ENCODE measurements at regions not wholly inside any gene's neighbourhood (a gene's known extent, or its start where the extent isn't known, plus 50 kb on each side); places are given as distances from the start of the nearest gene placed in this dataset.

DNA sequence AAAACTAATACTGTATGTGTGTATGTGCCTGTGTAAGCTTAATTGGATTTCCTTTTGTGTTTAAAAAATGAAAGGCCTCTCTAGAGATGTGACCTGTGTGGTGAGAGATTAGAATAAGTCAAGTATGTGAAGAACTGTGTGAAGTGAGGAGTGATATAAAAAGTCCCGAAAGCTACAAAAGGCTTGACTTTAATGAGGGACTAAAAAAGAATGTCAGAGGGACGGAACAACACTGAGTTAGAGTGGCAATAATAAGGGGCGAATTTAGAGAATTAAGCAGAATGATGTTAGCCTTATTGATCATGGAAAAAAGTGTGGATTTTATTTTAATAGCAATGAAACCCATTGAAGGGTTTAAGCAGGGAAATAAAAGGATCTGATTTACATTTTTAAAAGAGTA, 1281.2 kb upstream of the ADGRB3 start (continued):
- TF ChIP-seq, protein P1, sequence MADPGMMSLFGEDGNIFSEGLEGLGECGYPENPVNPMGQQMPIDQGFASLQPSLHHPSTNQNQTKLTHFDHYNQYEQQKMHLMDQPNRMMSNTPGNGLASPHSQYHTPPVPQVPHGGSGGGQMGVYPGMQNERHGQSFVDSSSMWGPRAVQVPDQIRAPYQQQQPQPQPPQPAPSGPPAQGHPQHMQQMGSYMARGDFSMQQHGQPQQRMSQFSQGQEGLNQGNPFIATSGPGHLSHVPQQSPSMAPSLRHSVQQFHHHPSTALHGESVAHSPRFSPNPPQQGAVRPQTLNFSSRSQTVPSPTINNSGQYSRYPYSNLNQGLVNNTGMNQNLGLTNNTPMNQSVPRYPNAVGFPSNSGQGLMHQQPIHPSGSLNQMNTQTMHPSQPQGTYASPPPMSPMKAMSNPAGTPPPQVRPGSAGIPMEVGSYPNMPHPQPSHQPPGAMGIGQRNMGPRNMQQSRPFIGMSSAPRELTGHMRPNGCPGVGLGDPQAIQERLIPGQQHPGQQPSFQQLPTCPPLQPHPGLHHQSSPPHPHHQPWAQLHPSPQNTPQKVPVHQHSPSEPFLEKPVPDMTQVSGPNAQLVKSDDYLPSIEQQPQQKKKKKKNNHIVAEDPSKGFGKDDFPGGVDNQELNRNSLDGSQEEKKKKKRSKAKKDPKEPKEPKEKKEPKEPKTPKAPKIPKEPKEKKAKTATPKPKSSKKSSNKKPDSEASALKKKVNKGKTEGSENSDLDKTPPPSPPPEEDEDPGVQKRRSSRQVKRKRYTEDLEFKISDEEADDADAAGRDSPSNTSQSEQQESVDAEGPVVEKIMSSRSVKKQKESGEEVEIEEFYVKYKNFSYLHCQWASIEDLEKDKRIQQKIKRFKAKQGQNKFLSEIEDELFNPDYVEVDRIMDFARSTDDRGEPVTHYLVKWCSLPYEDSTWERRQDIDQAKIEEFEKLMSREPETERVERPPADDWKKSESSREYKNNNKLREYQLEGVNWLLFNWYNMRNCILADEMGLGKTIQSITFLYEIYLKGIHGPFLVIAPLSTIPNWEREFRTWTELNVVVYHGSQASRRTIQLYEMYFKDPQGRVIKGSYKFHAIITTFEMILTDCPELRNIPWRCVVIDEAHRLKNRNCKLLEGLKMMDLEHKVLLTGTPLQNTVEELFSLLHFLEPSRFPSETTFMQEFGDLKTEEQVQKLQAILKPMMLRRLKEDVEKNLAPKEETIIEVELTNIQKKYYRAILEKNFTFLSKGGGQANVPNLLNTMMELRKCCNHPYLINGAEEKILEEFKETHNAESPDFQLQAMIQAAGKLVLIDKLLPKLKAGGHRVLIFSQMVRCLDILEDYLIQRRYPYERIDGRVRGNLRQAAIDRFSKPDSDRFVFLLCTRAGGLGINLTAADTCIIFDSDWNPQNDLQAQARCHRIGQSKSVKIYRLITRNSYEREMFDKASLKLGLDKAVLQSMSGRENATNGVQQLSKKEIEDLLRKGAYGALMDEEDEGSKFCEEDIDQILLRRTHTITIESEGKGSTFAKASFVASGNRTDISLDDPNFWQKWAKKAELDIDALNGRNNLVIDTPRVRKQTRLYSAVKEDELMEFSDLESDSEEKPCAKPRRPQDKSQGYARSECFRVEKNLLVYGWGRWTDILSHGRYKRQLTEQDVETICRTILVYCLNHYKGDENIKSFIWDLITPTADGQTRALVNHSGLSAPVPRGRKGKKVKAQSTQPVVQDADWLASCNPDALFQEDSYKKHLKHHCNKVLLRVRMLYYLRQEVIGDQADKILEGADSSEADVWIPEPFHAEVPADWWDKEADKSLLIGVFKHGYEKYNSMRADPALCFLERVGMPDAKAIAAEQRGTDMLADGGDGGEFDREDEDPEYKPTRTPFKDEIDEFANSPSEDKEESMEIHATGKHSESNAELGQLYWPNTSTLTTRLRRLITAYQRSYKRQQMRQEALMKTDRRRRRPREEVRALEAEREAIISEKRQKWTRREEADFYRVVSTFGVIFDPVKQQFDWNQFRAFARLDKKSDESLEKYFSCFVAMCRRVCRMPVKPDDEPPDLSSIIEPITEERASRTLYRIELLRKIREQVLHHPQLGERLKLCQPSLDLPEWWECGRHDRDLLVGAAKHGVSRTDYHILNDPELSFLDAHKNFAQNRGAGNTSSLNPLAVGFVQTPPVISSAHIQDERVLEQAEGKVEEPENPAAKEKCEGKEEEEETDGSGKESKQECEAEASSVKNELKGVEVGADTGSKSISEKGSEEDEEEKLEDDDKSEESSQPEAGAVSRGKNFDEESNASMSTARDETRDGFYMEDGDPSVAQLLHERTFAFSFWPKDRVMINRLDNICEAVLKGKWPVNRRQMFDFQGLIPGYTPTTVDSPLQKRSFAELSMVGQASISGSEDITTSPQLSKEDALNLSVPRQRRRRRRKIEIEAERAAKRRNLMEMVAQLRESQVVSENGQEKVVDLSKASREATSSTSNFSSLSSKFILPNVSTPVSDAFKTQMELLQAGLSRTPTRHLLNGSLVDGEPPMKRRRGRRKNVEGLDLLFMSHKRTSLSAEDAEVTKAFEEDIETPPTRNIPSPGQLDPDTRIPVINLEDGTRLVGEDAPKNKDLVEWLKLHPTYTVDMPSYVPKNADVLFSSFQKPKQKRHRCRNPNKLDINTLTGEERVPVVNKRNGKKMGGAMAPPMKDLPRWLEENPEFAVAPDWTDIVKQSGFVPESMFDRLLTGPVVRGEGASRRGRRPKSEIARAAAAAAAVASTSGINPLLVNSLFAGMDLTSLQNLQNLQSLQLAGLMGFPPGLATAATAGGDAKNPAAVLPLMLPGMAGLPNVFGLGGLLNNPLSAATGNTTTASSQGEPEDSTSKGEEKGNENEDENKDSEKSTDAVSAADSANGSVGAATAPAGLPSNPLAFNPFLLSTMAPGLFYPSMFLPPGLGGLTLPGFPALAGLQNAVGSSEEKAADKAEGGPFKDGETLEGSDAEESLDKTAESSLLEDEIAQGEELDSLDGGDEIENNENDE (IDR thresholded peaks at IDR 0.05; ENCODE audit: insufficient replicate concordance, low read length) = no peak
- TF ChIP-seq, protein P2, sequence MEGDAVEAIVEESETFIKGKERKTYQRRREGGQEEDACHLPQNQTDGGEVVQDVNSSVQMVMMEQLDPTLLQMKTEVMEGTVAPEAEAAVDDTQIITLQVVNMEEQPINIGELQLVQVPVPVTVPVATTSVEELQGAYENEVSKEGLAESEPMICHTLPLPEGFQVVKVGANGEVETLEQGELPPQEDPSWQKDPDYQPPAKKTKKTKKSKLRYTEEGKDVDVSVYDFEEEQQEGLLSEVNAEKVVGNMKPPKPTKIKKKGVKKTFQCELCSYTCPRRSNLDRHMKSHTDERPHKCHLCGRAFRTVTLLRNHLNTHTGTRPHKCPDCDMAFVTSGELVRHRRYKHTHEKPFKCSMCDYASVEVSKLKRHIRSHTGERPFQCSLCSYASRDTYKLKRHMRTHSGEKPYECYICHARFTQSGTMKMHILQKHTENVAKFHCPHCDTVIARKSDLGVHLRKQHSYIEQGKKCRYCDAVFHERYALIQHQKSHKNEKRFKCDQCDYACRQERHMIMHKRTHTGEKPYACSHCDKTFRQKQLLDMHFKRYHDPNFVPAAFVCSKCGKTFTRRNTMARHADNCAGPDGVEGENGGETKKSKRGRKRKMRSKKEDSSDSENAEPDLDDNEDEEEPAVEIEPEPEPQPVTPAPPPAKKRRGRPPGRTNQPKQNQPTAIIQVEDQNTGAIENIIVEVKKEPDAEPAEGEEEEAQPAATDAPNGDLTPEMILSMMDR (IDR thresholded peaks at IDR 0.05; ENCODE audit: control extremely low read depth in 1 of 3, insufficient read depth in 1 of 3, low read depth in 1 of 3, low read length in 3 of 3) = no peak
- no peak for TF ChIP-seq SP1 (IDR thresholded peaks at IDR 0.05; ENCODE audit: low read depth, low read length)
- TF ChIP-seq POU5F1 (IDR thresholded peaks at IDR 0.05; ENCODE audit: low read depth, low read length) = no peak
- TF ChIP-seq TAF1 (IDR thresholded peaks at IDR 0.05; ENCODE audit: low read depth, low read length) = no peak
- TF ChIP-seq, protein P3, sequence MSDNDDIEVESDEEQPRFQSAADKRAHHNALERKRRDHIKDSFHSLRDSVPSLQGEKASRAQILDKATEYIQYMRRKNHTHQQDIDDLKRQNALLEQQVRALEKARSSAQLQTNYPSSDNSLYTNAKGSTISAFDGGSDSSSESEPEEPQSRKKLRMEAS (IDR thresholded peaks at IDR 0.05) = no peak

Data from H1 (cell line).